ENCODE measurements at regions not wholly inside any gene's neighbourhood (a gene's known extent, or its start where the extent isn't known, plus 50 kb on each side); places are given as distances from the start of the nearest gene placed in this dataset.
"Not testable (repeated sequence)": the region's sequence is repeated elsewhere in the genome, so short reads cannot be mapped to it uniquely, and the experiment has no call there.

GRCh38 chr3:182631183-182632076 lies 161.9 kb upstream of the ATP11B start:
- no peak for DNase-seq

GRCh38 chr3:182632077-182632393 lies 161.3 kb upstream of the ATP11B start:
- peak; percentile 6 for DNase-seq

- DNase-seq, result peak; percentile 10
These were observed 160.1 kb upstream of the ATP11B start for GRCh38 chr3:182633186-182633585.

GRCh38 chr3:182636646-182637045 lies 156.7 kb upstream of the ATP11B start:
- DNase-seq, result no peak

GRCh38 chr3:182637350-182638110 lies 155.8 kb upstream of the ATP11B start:
- DNase-seq, result no peak

GRCh38 chr3:182644013-182644412 lies 149.3 kb upstream of the ATP11B start:
- peak; percentile 22 for DNase-seq

GRCh38 chr3:182644790-182645433 lies 148.4 kb upstream of the ATP11B start:
- DNase-seq, result no peak

GRCh38 chr3:182650568-182651128 lies 142.7 kb upstream of the ATP11B start:
- no peak for DNase-seq

- DNase-seq, result no peak
These were observed 141.8 kb upstream of the ATP11B start for GRCh38 chr3:182651461-182651860.

- DNase-seq, result not testable (repeated sequence)
These were observed 140.2 kb upstream of the ATP11B start for GRCh38 chr3:182653065-182653464.

GRCh38 chr3:182668541-182668940 lies 124.8 kb upstream of the ATP11B start:
- no peak for DNase-seq

GRCh38 chr3:182668974-182669373 lies 124.3 kb upstream of the ATP11B start:
- DNase-seq, result no peak

- no peak for DNase-seq
These were observed 121.8 kb upstream of the ATP11B start for GRCh38 chr3:182671541-182671940.

- peak; percentile 15 for DNase-seq
These were observed 121.4 kb upstream of the ATP11B start for GRCh38 chr3:182671942-182672341.

GRCh38 chr3:182673336-182673735 lies 120.0 kb upstream of the ATP11B start:
- no peak for DNase-seq

GRCh38 chr3:182682263-182683241 lies 110.8 kb upstream of the ATP11B start:
- peak; percentile 76 for DNase-seq

GRCh38 chr3:182683453-182683852 lies 109.9 kb upstream of the ATP11B start:
- peak; percentile 89 for DNase-seq

GRCh38 chr3:182683858-182684257 lies 109.4 kb upstream of the ATP11B start:
- no peak for DNase-seq

GRCh38 chr3:182686033-182686886 lies 107.0 kb upstream of the ATP11B start:
- no peak for DNase-seq

GRCh38 chr3:182690172-182690571 lies 103.1 kb upstream of the ATP11B start:
- DNase-seq, result no peak
